NB4 (cell line): ENCODE measurements at regions not wholly inside any gene's neighbourhood (a gene's known extent, or its start where the extent isn't known, plus 50 kb on each side); places are given as distances from the start of the nearest gene placed in this dataset.

Source experiments
- CTCF ChIP-seq: IDR thresholded peaks from one replicate; pipeline ENCODE4 v1.5.1; 2012; ENCODE audit warnings: low read depth, low read length
- MAX ChIP-seq: IDR thresholded peaks from 2 replicates; pipeline ENCODE4 v1.6.1; 2011; ENCODE audit warnings: low read depth, low read length
- MYC ChIP-seq: IDR thresholded peaks from 2 replicates; pipeline ENCODE4 v1.6.1; 2011; ENCODE audit warnings: low read depth, low read length
- POLR2A ChIP-seq: IDR thresholded peaks from 2 replicates; pipeline ENCODE4 v1.6.1; 2011; ENCODE audit warnings: mild to moderate bottlenecking; ENCODE audit not compliant: insufficient read length; ENCODE audit errors: extremely low read depth

DNA sequence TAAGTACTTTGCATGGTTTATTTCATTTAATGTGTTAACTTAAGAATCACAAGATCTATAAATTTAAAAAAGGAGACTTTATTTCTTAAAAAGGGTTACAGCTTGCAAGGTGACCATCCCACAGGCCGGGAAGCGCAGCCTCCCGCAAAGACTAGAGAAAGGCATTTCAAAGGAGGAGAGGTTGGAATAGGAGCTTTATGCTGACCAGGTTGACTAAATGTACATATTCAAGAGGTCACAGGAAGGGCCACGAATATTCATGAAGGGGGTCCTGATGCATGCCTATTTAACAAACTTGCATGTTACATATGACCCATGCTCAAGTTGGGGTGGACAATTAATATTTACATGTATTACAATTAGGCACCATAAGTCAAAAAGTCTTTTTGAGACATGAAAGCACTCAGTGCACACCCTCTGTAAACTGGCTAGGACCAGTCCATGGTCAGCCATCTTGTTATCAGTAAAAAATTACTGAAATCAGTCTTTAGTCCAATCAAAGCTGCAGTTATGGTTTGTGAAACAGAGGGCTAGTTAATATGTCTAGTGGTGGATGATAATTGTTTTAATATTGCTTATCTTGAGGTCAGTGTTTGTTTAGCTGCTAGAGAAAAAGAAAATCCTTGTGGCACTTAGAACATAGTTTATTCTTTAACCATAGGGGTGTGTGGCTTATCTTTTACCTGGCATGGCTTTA lies 169.3 kb downstream of the KCNE4 start:
- TF ChIP-seq CTCF (no peak), POLR2A (no peak), MYC (no peak), MAX (no peak)
